DMS 273 treated with DMSO at 0.1 percent for 48 hours (cell line): ENCODE measurements at regions not wholly inside any gene's neighbourhood (a gene's known extent, or its start where the extent isn't known, plus 50 kb on each side); places are given as distances from the start of the nearest gene placed in this dataset.

Experiments
- DNase-seq: peaks from one replicate; lab custom pipeline; 2025; lab: John Stamatoyannopoulos, UW

GRCh38 chr12:90398285-90398836 lies 556.6 kb downstream of the CCER1 start:
- no peak for DNase-seq

- no peak for DNase-seq
Measured at GRCh38 chr12:90396556-90396955, 558.4 kb downstream of the CCER1 start.

- DNase-seq, result no peak
Measured at GRCh38 chr12:90393652-90394051, 561.3 kb downstream of the CCER1 start.

- DNase-seq, result no peak
Measured at GRCh38 chr12:90393089-90393488, 561.9 kb downstream of the CCER1 start.

- no peak for DNase-seq
Measured at GRCh38 chr12:90390947-90391346, 564.0 kb downstream of the CCER1 start.

- DNase-seq, result no peak
Measured at GRCh38 chr12:90368081-90368480, 586.9 kb downstream of the CCER1 start.

- DNase-seq, result no peak
Measured at GRCh38 chr12:90366286-90366685, 588.7 kb downstream of the CCER1 start.

- no peak for DNase-seq
Measured at GRCh38 chr12:90360300-90360699, 594.7 kb downstream of the CCER1 start.

GRCh38 chr12:90355711-90356355 lies 599.1 kb downstream of the CCER1 start:
- no peak for DNase-seq

GRCh38 chr12:90343966-90344365 lies 611.0 kb downstream of the CCER1 start:
- no peak for DNase-seq

GRCh38 chr12:90342081-90342480 lies 612.9 kb downstream of the CCER1 start:
- no peak for DNase-seq

- no peak for DNase-seq
Measured at GRCh38 chr12:90339837-90340236, 615.1 kb downstream of the CCER1 start.

GRCh38 chr12:90338365-90338764 lies 616.6 kb downstream of the CCER1 start:
- DNase-seq, result no peak

- DNase-seq, result no peak
Measured at GRCh38 chr12:90337018-90337417, 618.0 kb downstream of the CCER1 start.

GRCh38 chr12:90335566-90335965 lies 619.4 kb downstream of the CCER1 start:
- no peak for DNase-seq

GRCh38 chr12:90333939-90334338 lies 621.0 kb downstream of the CCER1 start:
- DNase-seq, result no peak

- DNase-seq, result no peak
Measured at GRCh38 chr12:90333424-90333823, 621.6 kb downstream of the CCER1 start.

- no peak for DNase-seq
Measured at GRCh38 chr12:90331821-90332220, 623.2 kb downstream of the CCER1 start.

- no peak for DNase-seq
Measured at GRCh38 chr12:90331262-90331661, 622.6 kb upstream of the ATP2B1 start.

GRCh38 chr12:90327793-90328743 lies 619.4 kb upstream of the ATP2B1 start:
- no peak for DNase-seq

- DNase-seq, result no peak
Measured at GRCh38 chr12:90323217-90323616, 614.6 kb upstream of the ATP2B1 start.

GRCh38 chr12:90322006-90322405 lies 613.4 kb upstream of the ATP2B1 start:
- no peak for DNase-seq

GRCh38 chr12:90321369-90321768 lies 612.7 kb upstream of the ATP2B1 start:
- DNase-seq, result no peak
